OCI-LY3 (cell line): ENCODE measurements at regions not wholly inside any gene's neighbourhood (a gene's known extent, or its start where the extent isn't known, plus 50 kb on each side); places are given as distances from the start of the nearest gene placed in this dataset.

ENCODE experiments used
- H2AFZ ChIP-seq: fragments of 200-600, 300-600 bp; shearing (Covaris generic); 2 replicates; pipeline ENCODE4 v1.6.0; 2014; ENCODE audit warnings: antibody characterized with exemption, low read depth, low read length
- H3K27ac ChIP-seq: fragments of 200-600, 300-600 bp; sonication (generic); 2 replicates; pipeline ENCODE4 v1.5.1; 2014; ENCODE audit warnings: mild to moderate bottlenecking, low read length, moderate library complexity, mixed read lengths
- H3K27me3 ChIP-seq: fragments of 200-600, 300-600 bp; sonication (generic); 2 replicates; pipeline ENCODE4 v1.6.1; 2014; ENCODE audit warnings: low read depth, low read length, mixed read lengths
- H3K36me3 ChIP-seq: fragments of 200-600, 300-600 bp; sonication (generic); replicated peaks from 2 replicates; pipeline ENCODE3; 2014; ENCODE audit warnings: low read depth, low read length, mixed read lengths
- H3K4me1 ChIP-seq: fragments of 300-600, 200-600 bp; sonication (generic); 2 replicates; pipeline ENCODE4 v1.6.1; 2014; ENCODE audit warnings: low read length, mixed read lengths
- H3K4me2 ChIP-seq: fragments of 200-600, 300-600 bp; sonication (generic); 2 replicates; pipeline ENCODE4 v1.6.1; 2014; ENCODE audit warnings: low read length, mixed read lengths
- H3K4me3 ChIP-seq: fragments of 300-600, 200-600 bp; sonication (generic); 2 replicates; pipeline ENCODE4 v1.5.1; 2014; ENCODE audit warnings: antibody characterized with exemption, mild to moderate bottlenecking, low read length, moderate library complexity
- H3K79me2 ChIP-seq: fragments of 300-600, 200-600 bp; shearing (Covaris generic); 2 replicates; pipeline ENCODE4 v1.6.1; 2014; ENCODE audit warnings: mild to moderate bottlenecking, low read length, mixed read lengths
- H3K9ac ChIP-seq: fragments of 300-600, 200-600 bp; shearing (Covaris generic); 2 replicates; pipeline ENCODE4 v1.6.0; 2014; ENCODE audit warnings: mild to moderate bottlenecking, low read length, moderate library complexity
- H3K9me3 ChIP-seq: fragments of 200-600, 300-600 bp; shearing (Covaris generic); 2 replicates; pipeline ENCODE4 v1.6.1; 2014; ENCODE audit warnings: low read length, mixed read lengths; ENCODE audit not compliant: insufficient read depth
- H4K20me1 ChIP-seq: fragments of 200-600, 300-600 bp; sonication (generic); 2 replicates; pipeline ENCODE4 v1.6.1; 2016; ENCODE audit warnings: low read length, mixed read lengths; ENCODE audit not compliant: insufficient read depth
- EZH2phosphoT487 ChIP-seq: fragments of 200-600 bp; shearing (Covaris generic); IDR thresholded peaks from 2 replicates; pipeline ENCODE4 v1.6.1; 2018; ENCODE audit warnings: antibody characterized with exemption, mixed run types, low read depth
- TF ChIP-seq, protein P1 (sequence below): fragments of 200-600, 300-600 bp; sonication (generic); IDR thresholded peaks from 2 replicates; pipeline ENCODE4 v1.5.1; 2014; ENCODE audit warnings: antibody characterized with exemption, low read length, low read depth

DNA sequence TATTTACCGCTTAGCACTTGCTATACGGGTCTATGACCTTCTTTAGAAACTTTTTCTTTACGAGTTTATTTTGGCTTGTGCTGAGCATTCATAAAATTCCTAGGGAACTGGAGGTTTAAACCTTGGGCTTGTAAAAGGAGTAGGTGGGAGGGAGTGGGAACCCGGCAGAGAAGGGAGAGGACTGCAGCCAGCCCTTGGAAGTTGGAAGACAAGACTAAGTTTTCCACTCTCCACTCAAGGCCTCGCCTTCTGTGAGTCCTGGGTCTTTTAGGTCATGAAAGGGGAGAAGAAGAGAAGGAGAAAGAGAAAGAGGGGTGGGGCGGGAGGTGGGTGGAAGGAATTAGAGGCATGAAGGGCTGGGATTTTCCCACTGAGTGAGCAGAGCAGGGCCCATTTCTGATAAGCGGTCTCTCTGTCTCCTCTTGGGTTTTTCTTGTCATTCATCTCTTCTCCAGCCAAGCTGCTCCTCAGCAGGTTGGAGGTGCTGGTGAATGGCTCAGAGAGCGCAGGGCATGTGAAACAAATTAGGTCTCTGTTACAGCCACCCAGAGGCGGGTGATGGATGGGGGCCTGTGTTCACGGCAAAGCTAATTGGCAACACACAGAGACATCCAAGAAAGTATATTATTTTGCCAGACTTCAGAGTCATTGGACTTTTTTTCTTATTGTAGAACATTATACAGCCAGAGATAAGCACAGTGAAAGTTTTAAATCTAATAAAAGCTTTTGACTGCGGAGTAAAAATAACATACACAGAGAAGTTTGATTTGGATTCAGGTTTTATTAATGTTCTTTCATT lies 247.3 kb downstream of the FOXD2 start:
- TF ChIP-seq, protein P1, sequence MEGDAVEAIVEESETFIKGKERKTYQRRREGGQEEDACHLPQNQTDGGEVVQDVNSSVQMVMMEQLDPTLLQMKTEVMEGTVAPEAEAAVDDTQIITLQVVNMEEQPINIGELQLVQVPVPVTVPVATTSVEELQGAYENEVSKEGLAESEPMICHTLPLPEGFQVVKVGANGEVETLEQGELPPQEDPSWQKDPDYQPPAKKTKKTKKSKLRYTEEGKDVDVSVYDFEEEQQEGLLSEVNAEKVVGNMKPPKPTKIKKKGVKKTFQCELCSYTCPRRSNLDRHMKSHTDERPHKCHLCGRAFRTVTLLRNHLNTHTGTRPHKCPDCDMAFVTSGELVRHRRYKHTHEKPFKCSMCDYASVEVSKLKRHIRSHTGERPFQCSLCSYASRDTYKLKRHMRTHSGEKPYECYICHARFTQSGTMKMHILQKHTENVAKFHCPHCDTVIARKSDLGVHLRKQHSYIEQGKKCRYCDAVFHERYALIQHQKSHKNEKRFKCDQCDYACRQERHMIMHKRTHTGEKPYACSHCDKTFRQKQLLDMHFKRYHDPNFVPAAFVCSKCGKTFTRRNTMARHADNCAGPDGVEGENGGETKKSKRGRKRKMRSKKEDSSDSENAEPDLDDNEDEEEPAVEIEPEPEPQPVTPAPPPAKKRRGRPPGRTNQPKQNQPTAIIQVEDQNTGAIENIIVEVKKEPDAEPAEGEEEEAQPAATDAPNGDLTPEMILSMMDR: no peak
- TF ChIP-seq EZH2phosphoT487: no peak
- no peak overlapping the region for H2AFZ ChIP-seq
- H3K4me2 ChIP-seq: no peak overlapping the region
- no peaks in the 10 kb centered on the region for H3K79me2 ChIP-seq
- H3K27ac ChIP-seq: no peak overlapping the region
- no peaks in the 10 kb centered on the region for H3K4me1 ChIP-seq
- H3K36me3 ChIP-seq: no peaks in the 10 kb centered on the region
- H3K27me3 ChIP-seq: no peaks in the 10 kb centered on the region
- no peak overlapping the region for H3K9ac ChIP-seq
- no peak overlapping the region for H3K4me3 ChIP-seq
- H3K9me3 ChIP-seq: no peaks in the 10 kb centered on the region
- no peaks in the 10 kb centered on the region for H4K20me1 ChIP-seq

DNA sequence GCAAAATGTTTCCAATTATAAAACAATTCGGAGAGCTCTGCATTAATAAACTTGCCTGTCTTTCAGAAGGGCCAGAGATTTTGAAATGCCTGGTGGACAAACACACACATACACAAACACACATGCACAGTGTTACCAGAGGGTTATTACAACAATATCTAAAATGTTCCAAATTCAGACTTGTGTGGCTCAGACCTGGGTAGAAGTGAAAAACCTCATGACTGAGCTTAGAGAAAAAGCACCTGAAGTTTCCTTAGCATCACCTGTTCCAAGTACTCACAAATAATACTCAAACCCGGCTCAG lies 247.9 kb downstream of the FOXD2 start:
- H3K79me2 ChIP-seq: no peaks in the 10 kb centered on the region
- no peaks in the 10 kb centered on the region for H4K20me1 ChIP-seq
- no peak overlapping the region for H3K9ac ChIP-seq
- no peak overlapping the region for H3K4me3 ChIP-seq
- no peaks in the 10 kb centered on the region for H3K36me3 ChIP-seq
- TF ChIP-seq, protein P1: no peak
- no peak for TF ChIP-seq EZH2phosphoT487
- no peaks in the 10 kb centered on the region for H3K4me1 ChIP-seq
- no peak overlapping the region for H2AFZ ChIP-seq
- H3K27ac ChIP-seq: no peak overlapping the region
- no peaks in the 10 kb centered on the region for H3K9me3 ChIP-seq
- H3K4me2 ChIP-seq: no peak overlapping the region
- H3K27me3 ChIP-seq: no peaks in the 10 kb centered on the region

DNA sequence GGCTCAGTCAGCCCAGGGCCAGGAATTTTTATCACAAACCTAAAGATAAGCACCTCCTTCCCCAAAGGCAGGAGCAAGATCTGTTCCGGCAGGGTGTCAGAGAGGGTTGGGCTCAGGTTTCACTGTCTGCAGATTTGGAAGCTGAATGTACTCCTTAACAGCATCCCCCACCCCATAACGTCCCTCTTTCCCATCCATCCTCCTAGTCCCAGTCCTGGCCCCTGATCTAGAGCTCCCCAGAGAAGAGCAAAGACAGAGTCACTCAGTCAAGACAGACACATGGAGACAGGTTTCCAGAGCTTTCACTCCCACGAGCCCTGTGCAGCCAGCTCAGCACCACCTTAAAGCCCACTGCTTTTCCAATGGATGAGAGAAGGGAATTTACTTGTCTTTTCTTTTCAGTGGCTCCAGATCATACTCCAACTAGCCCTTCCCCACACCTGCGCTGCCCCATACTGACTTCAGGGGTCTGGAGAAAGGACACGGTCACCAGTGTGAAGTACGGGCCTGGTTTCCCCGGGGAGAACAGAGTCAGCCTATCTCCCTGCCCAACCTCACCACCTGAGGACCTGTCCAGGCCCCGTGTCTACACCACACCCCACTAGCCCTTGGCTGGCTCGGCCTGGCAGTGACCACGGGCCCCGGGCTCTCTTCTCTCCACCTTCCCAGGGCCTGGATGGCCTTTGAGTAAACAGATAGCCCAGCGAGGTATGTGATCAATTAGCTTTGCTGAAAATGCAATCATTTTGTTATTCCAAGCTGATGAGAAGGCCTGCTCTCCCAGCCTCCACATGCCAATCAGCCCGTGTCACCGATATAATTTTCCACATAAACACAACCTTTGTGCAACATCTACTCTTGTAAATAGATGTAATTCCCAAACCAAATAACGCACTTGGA lies 249.1 kb downstream of the FOXD2 start:
- no peaks in the 10 kb centered on the region for H3K27me3 ChIP-seq
- H4K20me1 ChIP-seq: no peaks in the 10 kb centered on the region
- no peak overlapping the region for H3K27ac ChIP-seq
- H3K4me2 ChIP-seq: no peak overlapping the region
- H2AFZ ChIP-seq: no peak overlapping the region
- no peak overlapping the region for H3K9ac ChIP-seq
- no peak overlapping the region for H3K4me3 ChIP-seq
- TF ChIP-seq, protein P1: no peak
- TF ChIP-seq EZH2phosphoT487: no peak
- H3K79me2 ChIP-seq: no peaks in the 10 kb centered on the region
- no peaks in the 10 kb centered on the region for H3K36me3 ChIP-seq
- H3K4me1 ChIP-seq: no peaks in the 10 kb centered on the region
- no peaks in the 10 kb centered on the region for H3K9me3 ChIP-seq
